ENCODE measurements at regions not wholly inside any gene's neighbourhood (a gene's known extent, or its start where the extent isn't known, plus 50 kb on each side); places are given as distances from the start of the nearest gene placed in this dataset.

DNA sequence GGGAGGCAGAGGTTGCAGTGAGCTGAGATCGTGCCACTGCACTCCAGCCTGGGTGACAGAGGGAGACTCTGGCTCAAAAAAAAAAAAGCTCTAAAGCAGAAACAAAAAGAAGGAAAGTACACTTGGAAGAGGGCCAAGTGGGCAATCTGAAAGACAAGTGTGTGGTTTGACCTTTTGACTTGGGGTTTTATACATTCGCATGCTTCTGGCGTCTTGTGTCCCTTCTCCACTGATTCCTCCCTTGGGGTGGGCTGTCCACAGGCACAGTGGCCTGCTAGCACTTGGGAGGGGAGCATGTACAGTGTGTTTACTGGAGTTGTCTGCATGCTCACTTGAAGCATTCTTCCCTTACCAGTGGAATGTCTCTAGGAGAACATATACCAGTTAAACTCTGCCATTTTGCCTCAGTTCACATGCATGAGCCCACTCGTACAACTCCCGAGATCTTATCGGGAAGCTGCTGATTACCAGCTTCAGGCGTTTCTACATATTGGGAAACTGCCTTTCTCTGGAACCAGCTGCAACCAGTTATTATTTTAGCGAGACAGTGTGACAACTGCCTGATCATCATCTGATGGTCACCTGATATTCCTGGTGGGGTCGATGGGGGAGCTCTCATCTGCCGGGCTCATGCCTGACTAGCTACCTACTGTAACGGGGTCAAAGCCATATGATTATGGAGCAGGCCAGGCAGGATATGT lies 113.5 kb upstream of the ZNF678 start:
- TF ChIP-seq POLR2A (IDR thresholded peaks at IDR 0.05) = no peak
- TF ChIP-seq, protein P1, sequence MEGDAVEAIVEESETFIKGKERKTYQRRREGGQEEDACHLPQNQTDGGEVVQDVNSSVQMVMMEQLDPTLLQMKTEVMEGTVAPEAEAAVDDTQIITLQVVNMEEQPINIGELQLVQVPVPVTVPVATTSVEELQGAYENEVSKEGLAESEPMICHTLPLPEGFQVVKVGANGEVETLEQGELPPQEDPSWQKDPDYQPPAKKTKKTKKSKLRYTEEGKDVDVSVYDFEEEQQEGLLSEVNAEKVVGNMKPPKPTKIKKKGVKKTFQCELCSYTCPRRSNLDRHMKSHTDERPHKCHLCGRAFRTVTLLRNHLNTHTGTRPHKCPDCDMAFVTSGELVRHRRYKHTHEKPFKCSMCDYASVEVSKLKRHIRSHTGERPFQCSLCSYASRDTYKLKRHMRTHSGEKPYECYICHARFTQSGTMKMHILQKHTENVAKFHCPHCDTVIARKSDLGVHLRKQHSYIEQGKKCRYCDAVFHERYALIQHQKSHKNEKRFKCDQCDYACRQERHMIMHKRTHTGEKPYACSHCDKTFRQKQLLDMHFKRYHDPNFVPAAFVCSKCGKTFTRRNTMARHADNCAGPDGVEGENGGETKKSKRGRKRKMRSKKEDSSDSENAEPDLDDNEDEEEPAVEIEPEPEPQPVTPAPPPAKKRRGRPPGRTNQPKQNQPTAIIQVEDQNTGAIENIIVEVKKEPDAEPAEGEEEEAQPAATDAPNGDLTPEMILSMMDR (IDR thresholded peaks at IDR 0.05) = no peak

All from tibial nerve (tissue), 3 donors.